Stimulated activated CD8-positive, alpha-beta memory T cell treated with anti-CD3 and anti-CD28 coated beads, Interleukin-15, amount 100 ng/mL, for 24 hours (primary cell): ENCODE measurements at regions not wholly inside any gene's neighbourhood (a gene's known extent, or its start where the extent isn't known, plus 50 kb on each side); places are given as distances from the start of the nearest gene placed in this dataset.

ENCODE experiments used
- DNase-seq: peaks from one replicate; pipeline ENCODE4 v3.0.0-alpha.2; 2020; ENCODE audit warnings: low read depth

DNA sequence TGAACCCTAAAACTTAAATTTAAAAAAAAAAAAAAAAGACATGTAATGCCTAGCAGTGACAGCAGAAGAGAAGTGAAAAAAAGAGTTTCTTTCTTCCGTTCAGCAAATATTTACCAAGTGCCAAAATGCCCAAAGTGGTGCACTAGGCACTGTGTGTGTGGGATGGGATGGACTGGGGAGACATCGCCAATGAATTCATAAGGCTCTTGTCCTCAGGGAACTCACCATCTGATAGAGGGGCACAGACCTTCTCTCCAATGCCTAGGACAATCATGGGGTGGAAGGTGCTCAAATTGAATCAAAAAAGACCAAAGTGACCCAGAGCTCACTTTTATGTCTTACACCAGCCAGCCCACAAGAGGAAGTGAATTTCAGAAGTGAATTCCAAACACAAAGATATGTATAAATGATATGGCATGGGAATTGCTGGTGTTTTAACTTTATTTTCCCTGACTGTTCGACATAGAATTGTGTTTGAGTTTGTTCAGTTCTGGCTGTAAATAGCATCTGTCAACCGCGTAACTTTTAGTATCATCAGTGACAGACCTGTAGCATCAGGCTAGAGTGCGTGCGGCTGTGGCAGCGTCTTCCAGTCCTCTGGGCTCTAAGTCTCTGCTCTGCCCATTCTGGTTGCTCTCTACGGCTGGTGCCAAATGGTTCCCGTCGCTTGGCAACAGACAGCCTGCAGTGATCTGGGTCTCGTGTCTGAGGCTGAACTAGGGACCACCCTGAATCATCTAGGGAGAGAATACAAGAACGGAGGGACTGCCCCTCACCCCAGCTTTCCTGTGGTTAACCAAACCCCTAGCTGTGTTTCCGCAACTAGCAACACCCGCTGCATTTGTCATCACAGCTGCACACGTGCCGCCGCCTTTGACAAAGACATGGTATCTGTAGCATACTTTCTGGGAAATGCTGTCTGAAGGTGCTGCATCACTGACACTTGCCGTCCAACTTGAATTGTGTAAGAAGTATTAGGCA lies 154.0 kb upstream of the THBS1 start:
- peak; percentile 39 for DNase-seq

- DNase-seq: no peak
Measured at GRCh38 chr15:39427705-39428104, 153.2 kb upstream of the THBS1 start.

DNA sequence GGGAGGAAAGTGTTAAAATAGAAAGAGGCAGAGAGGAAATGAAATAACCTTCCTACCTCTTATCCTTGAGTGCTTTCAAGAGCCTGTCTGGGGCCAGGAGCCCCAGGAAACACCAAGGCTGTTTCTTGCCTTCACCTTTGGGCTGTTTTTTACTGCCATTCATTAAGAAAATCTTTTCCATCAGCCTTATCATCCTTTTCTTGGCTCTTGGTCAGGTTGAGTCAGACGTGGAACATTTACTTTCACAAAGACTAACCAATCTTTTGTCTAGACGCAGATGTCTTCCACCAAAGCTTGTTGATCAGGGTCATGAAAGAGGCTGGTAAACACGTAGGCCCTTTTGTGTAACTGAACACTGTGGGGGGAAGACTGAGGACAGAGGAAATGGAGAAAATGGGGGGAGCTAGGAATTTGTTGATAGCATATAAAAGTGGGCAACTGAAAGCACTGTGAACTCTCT lies 151.0 kb upstream of the THBS1 start:
- DNase-seq: no peak

DNA sequence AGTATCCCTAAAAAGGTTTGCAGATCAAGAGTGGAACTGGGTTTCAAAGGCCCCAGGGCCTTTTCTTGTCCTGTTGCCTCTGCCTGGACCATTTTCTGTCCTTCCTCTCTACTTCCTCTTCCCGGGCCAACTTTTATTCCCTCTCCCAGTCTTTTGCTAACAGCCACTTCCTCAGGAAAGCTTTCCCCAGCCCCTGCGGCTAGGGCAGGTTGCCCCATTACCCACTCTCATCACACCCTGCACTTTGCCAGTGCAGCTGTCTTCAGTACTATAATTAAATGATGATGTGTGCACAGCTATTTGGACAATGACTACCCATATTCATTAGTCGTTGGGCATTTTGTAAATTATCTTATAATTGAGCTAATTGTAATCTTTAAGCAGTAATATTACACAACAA lies 150.5 kb upstream of the THBS1 start:
- no peak for DNase-seq

DNA sequence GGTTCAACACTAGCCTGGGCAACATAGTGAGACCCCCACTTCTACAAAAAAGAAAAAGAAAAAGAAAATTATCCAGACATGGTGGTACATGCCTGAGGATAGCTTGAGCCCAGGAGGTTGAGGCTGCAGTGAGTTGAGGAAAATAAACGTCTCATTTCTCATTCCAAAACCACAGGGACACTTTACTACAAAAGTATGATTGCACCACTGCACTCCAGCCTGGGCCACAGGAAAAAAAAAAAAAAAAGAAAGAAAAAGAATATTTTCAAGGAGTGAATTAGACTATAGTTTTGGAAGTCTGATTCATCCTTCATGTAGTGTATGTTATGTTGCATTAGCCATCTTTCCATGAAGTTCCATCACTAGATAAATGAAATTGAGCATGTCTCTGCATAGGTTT lies 149.5 kb upstream of the THBS1 start:
- no peak for DNase-seq

GRCh38 chr15:39432026-39432425 lies 148.9 kb upstream of the THBS1 start:
- DNase-seq: no peak

DNA sequence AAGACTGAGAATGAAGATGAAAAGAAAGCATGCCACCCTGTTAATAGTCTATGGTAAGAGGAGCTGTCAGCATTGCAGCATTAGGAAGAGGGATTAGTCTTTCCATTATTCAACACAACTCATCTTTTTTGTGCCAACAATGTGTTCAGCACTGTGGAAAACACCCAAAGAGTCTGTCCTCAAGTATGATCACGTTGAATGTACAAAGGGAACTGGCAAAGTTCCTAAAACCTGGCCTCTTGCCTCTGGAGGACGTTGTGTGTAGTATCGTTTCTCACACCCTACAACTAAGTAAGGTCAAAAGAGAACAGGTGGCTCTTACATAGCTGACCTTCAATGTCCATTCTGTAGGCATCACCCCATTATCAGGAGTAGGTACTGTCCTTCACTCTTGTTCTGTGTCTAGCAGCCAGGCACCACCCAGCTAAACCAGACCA lies 147.9 kb upstream of the THBS1 start:
- DNase-seq: no peak

DNA sequence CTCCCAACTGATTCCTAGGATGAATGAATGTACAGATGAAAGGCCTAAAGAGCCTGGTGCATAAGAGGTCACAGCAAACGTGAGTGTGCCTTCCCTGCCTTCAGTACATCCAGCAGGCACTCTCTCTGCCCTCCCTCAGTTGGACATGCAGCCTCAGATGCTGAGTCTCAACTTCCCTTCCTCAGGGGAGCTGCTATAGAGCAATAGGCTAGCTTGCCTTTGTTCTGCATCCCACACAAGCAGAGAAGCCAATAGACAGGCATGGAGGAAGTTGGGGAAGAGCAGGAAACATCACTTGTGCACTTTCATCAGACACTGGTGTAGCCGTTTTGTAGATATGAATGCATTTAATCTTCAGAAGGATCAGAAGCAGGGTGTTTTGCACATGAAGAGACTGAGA lies 147.5 kb upstream of the THBS1 start:
- DNase-seq: no peak

GRCh38 chr15:39434163-39434562 lies 146.7 kb upstream of the THBS1 start:
- no peak for DNase-seq

DNA sequence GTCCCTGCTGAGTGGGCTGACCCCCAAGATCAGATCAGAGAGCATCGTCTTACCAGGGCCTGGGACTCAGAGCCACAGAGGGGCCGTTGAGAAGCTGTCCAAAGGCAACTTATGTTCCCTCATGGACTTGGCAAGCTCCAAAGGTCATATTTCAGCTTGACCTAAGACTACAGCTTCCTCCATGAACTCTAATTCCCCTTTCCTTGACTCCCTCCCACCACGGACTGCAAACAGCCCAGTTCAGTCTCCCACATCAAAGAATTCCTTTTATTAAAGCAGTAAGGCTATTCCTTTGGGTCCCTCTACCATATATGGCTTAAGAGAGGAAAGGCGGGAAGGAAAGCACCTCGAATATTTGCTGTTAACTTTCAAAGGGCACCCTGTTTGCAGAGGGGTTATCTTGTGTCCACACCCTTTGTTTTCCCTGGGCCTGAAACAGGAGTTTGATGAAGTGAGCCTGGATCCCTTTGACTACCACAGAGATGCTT lies 146.1 kb upstream of the THBS1 start:
- DNase-seq: no peak

GRCh38 chr15:39435244-39435643 lies 145.6 kb upstream of the THBS1 start:
- DNase-seq: no peak

GRCh38 chr15:39438260-39438659 lies 142.6 kb upstream of the THBS1 start:
- no peak for DNase-seq

GRCh38 chr15:39438799-39439592 lies 141.9 kb upstream of the THBS1 start:
- DNase-seq: no peak

GRCh38 chr15:39442898-39443297 lies 138.0 kb upstream of the THBS1 start:
- DNase-seq: no peak

- no peak for DNase-seq
Measured at GRCh38 chr15:39443659-39444219, 137.1 kb upstream of the THBS1 start.

DNA sequence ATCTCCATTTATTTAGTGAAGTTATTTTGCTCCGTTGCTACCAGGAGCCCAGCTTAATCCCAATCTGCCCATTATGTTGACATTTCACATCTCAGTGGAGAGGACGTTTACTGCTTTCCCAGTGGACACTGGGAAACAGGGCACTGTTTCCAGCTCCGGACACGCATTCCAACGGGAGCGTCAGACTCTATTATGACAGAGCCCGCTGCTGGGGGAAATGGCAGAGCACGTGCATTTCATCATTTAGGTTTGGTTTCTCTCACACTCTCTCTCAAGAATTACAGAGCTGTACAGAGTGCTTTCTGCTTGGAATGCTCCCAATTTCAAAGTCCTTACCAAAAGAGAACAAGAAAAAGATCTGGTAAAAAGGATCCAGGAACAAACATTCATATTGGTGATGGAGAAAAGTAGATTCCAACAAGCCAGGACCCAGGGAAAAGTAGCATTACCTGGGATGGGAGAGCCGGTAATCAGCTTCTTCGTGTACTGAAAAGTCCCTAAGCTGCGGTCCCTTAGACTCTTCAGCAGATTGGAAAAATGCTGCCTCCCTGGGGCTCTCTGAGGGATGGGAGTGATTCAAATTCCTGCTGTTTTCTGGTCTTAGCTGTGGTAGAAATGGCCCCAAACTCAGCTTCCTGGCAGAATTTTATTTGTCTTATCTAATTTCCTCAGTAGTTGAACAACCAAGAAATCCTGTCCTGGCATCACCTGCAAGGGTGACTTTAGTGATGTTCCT lies 136.0 kb upstream of the THBS1 start:
- no peak for DNase-seq

DNA sequence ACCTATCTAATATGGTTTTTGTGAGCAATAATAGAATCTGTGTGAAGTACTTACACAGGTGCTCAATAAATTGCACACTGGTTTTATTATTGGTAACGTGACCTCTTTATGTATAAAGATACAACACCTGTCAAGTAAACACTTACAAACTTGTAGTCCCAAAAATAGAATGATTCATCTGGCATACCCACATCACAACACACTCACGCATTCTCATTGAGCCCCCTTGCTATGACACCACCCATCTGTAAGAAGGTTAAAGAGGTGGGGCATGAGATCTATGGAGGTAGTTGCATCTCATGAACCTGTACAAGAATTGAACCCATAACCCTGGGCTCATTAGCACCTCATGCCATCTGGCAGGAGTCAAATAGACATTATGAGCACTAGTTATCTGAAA lies 134.9 kb upstream of the THBS1 start:
- no peak for DNase-seq

GRCh38 chr15:39447346-39447745 lies 133.5 kb upstream of the THBS1 start:
- DNase-seq: no peak

- DNase-seq: no peak
Measured at GRCh38 chr15:39447881-39448280, 133.0 kb upstream of the THBS1 start.

GRCh38 chr15:39448409-39448808 lies 132.5 kb upstream of the THBS1 start:
- no peak for DNase-seq

DNA sequence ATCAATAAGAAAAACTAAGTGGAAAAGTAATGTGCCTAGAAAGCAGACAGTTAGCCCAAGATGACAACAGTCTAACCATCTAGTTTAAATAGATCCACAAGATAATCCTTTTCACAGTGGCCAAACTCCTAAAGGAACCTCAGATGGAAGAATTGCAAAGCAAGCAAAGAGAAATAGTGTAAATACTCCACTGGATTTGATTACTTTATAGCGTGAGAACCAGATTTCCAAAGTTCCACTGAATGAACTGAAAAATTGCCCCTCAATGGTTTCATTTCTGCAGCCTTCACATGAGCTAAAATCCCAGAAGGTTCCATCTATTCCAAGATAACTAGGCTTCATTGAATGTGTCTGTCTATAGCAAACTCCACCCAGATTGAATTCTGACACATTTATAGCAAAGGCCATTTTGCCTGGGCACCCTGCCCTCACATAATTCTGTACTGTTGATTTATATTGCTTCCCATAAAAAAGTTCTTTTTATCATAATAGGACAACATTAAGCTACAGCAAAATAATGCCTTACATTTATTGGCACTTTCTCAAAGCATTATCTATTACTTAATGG lies 129.7 kb upstream of the THBS1 start:
- DNase-seq: no peak
